ENCODE measurements at regions not wholly inside any gene's neighbourhood (a gene's known extent, or its start where the extent isn't known, plus 50 kb on each side); places are given as distances from the start of the nearest gene placed in this dataset.
"Not testable (repeated sequence)": the region's sequence is repeated elsewhere in the genome, so short reads cannot be mapped to it uniquely, and the experiment has no call there.

- TF ChIP-seq CTCF, POLR2A (IDR thresholded peaks at IDR 0.05): not testable (repeated sequence)
These were observed 61.0 kb upstream of the PKN2 start for GRCh38 chr1:88623101-88623500.
